ENCODE measurements at regions not wholly inside any gene's neighbourhood (a gene's known extent, or its start where the extent isn't known, plus 50 kb on each side); places are given as distances from the start of the nearest gene placed in this dataset.

- no peak for DNase-seq (ENCODE audit: low spot score)
- in situ Hi-C loops (cut with MboI; ENCODE audit: low pct_unique_long_range_greater_than_20kb, low sequenced_read_pairs, unreplicated experiment) = no loop called here
- no peak for TF ChIP-seq CTCF (IDR thresholded peaks at IDR 0.05; ENCODE audit: extremely low read depth, insufficient read depth, missing control alignments)
Measured at GRCh38 chr4:20532871-20533870, 167.1 kb upstream of the PACRGL start.

GRCh38 chr4:20538905-20539304 lies 161.4 kb upstream of the PACRGL start:
- TF ChIP-seq CTCF (IDR thresholded peaks at IDR 0.05; ENCODE audit: extremely low read depth, insufficient read depth, missing control alignments) = no peak
- in situ Hi-C loops (cut with MboI; ENCODE audit: low pct_unique_long_range_greater_than_20kb, low sequenced_read_pairs, unreplicated experiment) = no loop called here
- no peak for DNase-seq (ENCODE audit: low spot score)

GRCh38 chr4:20543131-20543530 lies 157.1 kb upstream of the PACRGL start:
- DNase-seq (ENCODE audit: low spot score) = no peak
- TF ChIP-seq CTCF (IDR thresholded peaks at IDR 0.05; ENCODE audit: extremely low read depth, insufficient read depth, missing control alignments) = no peak
- in situ Hi-C loops (cut with MboI; ENCODE audit: low pct_unique_long_range_greater_than_20kb, low sequenced_read_pairs, unreplicated experiment) = no loop called here

GRCh38 chr4:20544645-20545044 lies 155.6 kb upstream of the PACRGL start:
- in situ Hi-C loops (cut with MboI; ENCODE audit: low pct_unique_long_range_greater_than_20kb, low sequenced_read_pairs, unreplicated experiment) = no loop called here
- no peak for DNase-seq (ENCODE audit: low spot score)
- no peak for TF ChIP-seq CTCF (IDR thresholded peaks at IDR 0.05; ENCODE audit: extremely low read depth, insufficient read depth, missing control alignments)

- no peak for DNase-seq (ENCODE audit: low spot score)
- in situ Hi-C loops (cut with MboI; ENCODE audit: low pct_unique_long_range_greater_than_20kb, low sequenced_read_pairs, unreplicated experiment) = no loop called here
- no peak for TF ChIP-seq CTCF (IDR thresholded peaks at IDR 0.05; ENCODE audit: extremely low read depth, insufficient read depth, missing control alignments)
Measured at GRCh38 chr4:20552004-20552403, 148.3 kb upstream of the PACRGL start.

- TF ChIP-seq CTCF (IDR thresholded peaks at IDR 0.05; ENCODE audit: extremely low read depth, insufficient read depth, missing control alignments) = no peak
- in situ Hi-C loops (cut with MboI; ENCODE audit: low pct_unique_long_range_greater_than_20kb, low sequenced_read_pairs, unreplicated experiment) = no loop called here
- no peak for DNase-seq (ENCODE audit: low spot score)
Measured at GRCh38 chr4:20554134-20554533, 146.1 kb upstream of the PACRGL start.

All from GM13977 (cell line).